ENCODE measurements at regions not wholly inside any gene's neighbourhood (a gene's known extent, or its start where the extent isn't known, plus 50 kb on each side); places are given as distances from the start of the nearest gene placed in this dataset.

DNA sequence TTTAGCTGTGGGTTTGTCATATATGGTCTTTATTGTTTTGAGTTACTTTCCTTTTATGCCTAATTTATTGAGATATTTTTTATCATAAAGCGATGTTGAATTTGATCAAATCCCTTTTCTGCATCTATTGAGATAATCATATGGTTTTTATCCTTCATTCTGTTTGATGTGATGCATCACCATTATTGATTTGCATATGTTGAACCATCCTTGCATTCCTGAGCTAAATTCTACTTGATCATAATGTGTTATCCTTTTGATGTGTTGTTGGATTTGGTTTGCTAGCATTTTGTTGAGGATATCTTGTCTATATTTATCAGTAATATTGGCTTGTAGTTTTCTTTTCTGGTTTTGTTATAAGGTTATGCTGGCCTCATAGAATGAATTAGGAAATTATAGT, 308.5 kb downstream of the ADCYAP1 start:
- Mint-ChIP-seq H3K4me3 (no peak overlapping the region), H3K36me3 (no peaks in the 10 kb centered on the region), H3K27me3 (no peaks in the 10 kb centered on the region), H3K27ac (peak overlapping the region in 1 of 3 donors; percentile 50), H3K4me1 (no peaks in the 10 kb centered on the region), H3K9me3 (peaks cover 5 to 17% (median 12%) of the 10 kb centered on the region in 3 donors)

DNA sequence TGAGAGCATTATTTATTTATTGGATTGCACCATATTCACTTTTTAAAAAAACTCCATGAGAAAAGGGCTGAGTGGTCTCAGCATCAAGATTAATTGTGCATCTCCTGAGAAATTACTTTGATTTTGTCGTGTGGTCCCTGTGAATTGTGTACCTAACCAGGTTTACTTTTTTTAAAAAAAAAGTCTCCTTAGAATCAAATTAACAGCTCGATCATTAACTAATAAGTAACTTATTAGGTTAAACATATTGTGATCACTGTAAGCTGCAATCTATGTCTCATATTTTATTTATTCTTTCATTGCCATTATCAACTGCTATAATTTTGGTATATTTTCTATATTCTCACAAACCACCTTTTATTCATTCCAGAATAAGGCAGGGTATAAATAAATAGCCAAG, 318.2 kb downstream of the ADCYAP1 start:
- H3K27ac Mint-ChIP-seq = no peak overlapping the region
- no peaks in the 10 kb centered on the region for H3K27me3 Mint-ChIP-seq
- H3K4me3 Mint-ChIP-seq = no peak overlapping the region
- no peaks in the 10 kb centered on the region for H3K4me1 Mint-ChIP-seq
- no peaks in the 10 kb centered on the region for H3K36me3 Mint-ChIP-seq
- peaks cover 0 to 16% (median 2%) of the 10 kb centered on the region in 3 donors for H3K9me3 Mint-ChIP-seq

DNA sequence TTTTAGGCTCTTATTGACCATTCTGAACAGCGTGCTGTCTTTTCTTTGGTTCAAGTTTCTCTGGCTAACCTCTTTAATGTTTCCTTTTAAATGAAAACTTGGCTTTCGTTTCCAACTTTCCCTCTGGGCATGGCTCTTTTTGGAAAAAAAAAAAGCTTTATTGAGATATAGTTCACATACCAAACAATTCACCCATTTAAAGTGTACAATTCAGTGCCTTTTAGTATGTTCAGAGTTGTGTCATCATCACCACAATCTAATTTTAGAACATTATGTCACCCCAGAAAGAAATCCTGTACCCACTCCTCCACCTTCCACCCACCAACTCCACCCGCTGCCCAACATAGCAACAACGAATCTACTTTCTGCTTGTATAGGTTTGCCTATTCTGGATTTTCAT, 322.4 kb downstream of the ADCYAP1 start:
- H3K36me3 Mint-ChIP-seq = no peaks in the 10 kb centered on the region
- peaks cover 4 to 17% (median 9%) of the 10 kb centered on the region in 3 donors for H3K9me3 Mint-ChIP-seq
- H3K4me3 Mint-ChIP-seq = no peak overlapping the region
- H3K27me3 Mint-ChIP-seq = no peaks in the 10 kb centered on the region
- H3K4me1 Mint-ChIP-seq = no peaks in the 10 kb centered on the region
- H3K27ac Mint-ChIP-seq = no peak overlapping the region

DNA sequence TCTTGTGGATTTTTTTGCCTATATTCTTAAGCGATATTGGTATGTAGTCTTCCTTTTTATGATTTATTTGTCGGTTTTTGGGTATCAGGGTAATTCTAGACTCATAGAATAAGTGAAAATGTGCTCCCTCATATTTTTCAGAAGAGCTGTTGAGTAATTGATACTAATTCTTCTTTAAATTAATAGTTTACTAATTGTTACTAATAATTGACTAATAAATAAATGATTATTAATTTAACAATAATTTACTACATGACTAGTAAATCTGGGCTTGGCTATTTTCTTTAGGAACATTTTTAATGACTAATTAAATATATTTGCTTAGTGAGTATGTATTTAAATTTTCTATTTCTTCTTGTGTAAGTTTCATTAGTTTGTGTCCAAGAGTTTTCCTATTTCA, 325.0 kb downstream of the ADCYAP1 start:
- Mint-ChIP-seq H3K9me3 (peaks cover 6 to 23% (median 22%) of the 10 kb centered on the region in 3 donors), H3K4me1 (peaks cover 0 to 2% (median 0%) of the 10 kb centered on the region in 3 donors)

DNA sequence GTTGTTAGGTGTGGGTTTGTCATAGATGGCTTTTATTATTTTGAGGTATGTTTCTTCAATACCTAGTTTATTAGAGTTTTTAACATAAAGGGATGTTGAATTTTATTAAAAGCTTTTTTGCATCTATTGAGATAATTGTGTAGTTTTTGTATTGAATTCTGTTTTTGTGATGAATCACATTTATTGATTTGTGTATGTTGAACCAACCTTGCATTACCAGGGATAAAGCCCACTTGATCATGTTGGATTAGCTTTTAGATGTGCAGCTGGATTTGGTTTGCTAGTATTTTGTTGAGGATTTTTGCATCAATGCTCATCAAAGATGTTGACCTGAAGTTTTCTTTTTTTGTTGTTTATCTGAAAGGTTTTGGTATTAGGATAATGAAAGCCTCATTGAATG, 328.2 kb downstream of the ADCYAP1 start:
- H3K9me3 Mint-ChIP-seq = peaks cover 9 to 28% (median 18%) of the 10 kb centered on the region in 3 donors

More for the DNA sequence above, 325.0 kb downstream of the ADCYAP1 start:
- no peaks in the 10 kb centered on the region for H3K27me3 Mint-ChIP-seq
- H3K27ac Mint-ChIP-seq = no peak overlapping the region
- H3K36me3 Mint-ChIP-seq = no peaks in the 10 kb centered on the region
- H3K4me3 Mint-ChIP-seq = no peak overlapping the region

DNA sequence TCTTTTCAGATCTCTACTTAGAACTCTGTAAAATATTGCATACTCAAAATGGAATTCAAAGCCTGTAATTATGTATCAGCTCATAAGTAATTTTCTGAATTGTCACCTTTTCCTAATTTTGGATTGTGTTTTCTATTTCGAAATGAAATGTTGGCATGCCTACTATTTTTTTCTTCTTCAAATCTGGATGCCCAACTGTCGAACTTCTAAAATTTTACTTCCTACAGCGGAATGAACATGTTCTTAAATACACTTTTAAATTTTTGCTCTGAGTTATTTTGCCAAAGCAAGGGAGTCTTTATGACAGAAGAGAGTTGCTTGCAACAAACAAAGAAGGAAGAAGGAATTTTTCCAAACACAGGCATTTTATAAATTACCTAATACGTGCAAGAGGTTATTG, 336.0 kb downstream of the ADCYAP1 start:
- no peak overlapping the region for H3K27ac Mint-ChIP-seq
- H3K4me1 Mint-ChIP-seq = no peaks in the 10 kb centered on the region
- no peak overlapping the region for H3K4me3 Mint-ChIP-seq

More for the DNA sequence above, 328.2 kb downstream of the ADCYAP1 start:
- no peak overlapping the region for H3K4me3 Mint-ChIP-seq
- no peak overlapping the region for H3K27ac Mint-ChIP-seq
- no peaks in the 10 kb centered on the region for H3K27me3 Mint-ChIP-seq
- peaks cover 0 to 2% (median 0%) of the 10 kb centered on the region in 3 donors for H3K4me1 Mint-ChIP-seq
- no peaks in the 10 kb centered on the region for H3K36me3 Mint-ChIP-seq

DNA sequence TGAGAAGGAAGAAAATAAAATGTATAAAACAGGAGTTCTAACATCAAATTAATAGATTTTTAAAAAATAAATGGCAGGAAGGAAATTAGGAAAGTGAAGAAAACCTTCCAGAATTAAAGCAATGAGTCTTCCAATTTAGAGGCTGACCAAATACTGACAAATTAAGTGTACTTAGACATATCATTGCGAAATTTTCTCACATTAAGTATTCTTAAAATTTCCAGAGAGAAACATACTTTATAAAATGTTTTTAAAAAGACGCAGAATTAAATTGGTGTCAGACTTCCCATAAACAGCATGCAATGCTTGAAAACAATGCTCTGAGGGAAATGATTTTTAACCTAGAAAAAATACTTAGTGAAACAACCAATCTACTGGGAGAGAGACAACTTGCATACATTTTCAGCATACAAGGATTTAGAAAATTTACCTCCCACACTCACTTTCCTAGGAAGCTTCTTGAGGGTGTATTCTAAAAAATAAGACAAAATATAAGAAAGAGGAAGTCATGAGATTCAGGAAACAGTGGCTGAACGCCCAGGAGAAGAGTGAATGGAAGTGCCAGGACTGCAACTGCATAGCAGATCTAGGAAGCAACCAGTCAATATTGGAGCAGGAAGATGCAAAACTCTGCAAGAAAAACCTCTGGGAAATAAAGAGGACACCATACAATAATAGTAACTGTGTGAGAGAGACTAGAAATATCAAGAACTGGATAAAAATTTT, 339.9 kb downstream of the ADCYAP1 start:
- Mint-ChIP-seq H3K27me3 (no peaks in the 10 kb centered on the region), H3K36me3 (no peaks in the 10 kb centered on the region), H3K27ac (no peak overlapping the region), H3K4me3 (no peak overlapping the region), H3K9me3 (peaks cover 0 to 3% (median 2%) of the 10 kb centered on the region in 3 donors), H3K4me1 (no peaks in the 10 kb centered on the region)

More for the DNA sequence above, 336.0 kb downstream of the ADCYAP1 start:
- peaks cover 0 to 5% (median 3%) of the 10 kb centered on the region in 3 donors for H3K9me3 Mint-ChIP-seq
- H3K36me3 Mint-ChIP-seq = no peaks in the 10 kb centered on the region
- no peaks in the 10 kb centered on the region for H3K27me3 Mint-ChIP-seq

DNA sequence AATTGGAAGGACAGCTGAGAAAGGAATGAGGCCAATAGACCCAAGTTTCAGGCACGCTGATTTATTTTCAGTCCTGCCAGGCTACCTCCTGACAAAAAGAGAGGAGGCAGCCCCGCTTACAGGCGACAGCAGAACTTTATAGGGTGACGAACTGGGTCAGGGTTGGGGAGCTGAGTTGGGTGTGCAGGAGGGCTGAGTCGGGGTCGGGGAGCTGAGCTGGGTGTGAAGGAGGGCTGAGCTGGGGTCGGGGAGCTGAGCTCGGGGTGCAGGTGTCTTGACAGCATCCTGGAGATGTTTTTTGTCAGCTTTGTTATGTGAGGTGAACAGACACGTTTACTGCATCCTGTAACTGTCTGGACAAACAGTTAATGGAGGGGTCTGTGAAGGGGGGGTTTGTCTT, 342.2 kb downstream of the ADCYAP1 start:
- Mint-ChIP-seq H3K4me1 (no peaks in the 10 kb centered on the region), H3K27ac (no peak overlapping the region), H3K9me3 (peaks cover 0 to 8% (median 5%) of the 10 kb centered on the region in 3 donors), H3K27me3 (no peaks in the 10 kb centered on the region), H3K36me3 (no peaks in the 10 kb centered on the region), H3K4me3 (no peak overlapping the region)

DNA sequence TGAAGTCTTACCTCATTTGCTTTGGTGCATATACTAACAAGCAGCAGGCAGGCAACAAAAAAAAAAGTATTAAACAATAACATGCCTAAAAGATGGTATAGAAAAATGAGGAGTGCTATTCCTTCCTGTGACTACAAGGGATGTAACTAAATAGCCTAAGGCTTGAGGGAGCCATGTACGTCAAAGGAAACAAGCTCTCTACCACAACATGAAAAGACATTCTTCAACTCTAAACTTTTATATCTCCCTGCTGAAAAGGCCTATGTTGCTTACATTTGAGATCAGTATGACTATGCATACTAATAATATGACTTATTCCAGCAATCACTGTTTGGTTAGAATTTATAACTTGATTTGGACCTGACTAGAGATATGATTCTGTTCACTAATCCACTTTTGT, 347.9 kb downstream of the ADCYAP1 start:
- no peaks in the 10 kb centered on the region for H3K4me1 Mint-ChIP-seq
- peaks cover 3 to 9% (median 9%) of the 10 kb centered on the region in 3 donors for H3K9me3 Mint-ChIP-seq
- no peaks in the 10 kb centered on the region for H3K36me3 Mint-ChIP-seq
- H3K27ac Mint-ChIP-seq = no peak overlapping the region
- no peak overlapping the region for H3K4me3 Mint-ChIP-seq
- H3K27me3 Mint-ChIP-seq = peaks cover 1% of the 10 kb centered on the region

DNA sequence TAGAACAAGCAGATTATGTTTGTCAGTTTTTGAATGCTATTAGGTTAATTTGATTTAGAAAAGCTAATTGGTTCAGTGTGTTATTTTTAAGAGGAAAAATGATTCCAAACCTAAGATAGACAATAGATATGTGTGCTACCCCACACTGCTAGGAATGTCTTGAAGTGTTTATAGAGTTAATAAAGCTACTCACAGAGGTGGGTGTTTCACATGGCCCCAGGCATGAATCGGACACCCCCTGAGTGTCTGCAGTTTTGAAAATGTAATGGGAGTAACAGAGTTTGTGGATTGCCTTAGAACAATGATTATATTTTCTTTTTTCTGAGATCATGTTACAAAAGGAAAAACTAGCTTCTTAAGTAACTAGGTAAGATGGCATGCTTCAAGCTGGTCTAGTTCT, 348.3 kb downstream of the ADCYAP1 start:
- Mint-ChIP-seq H3K4me1 (no peaks in the 10 kb centered on the region), H3K4me3 (no peak overlapping the region), H3K9me3 (peaks cover 3 to 9% (median 9%) of the 10 kb centered on the region in 3 donors), H3K27ac (no peak overlapping the region), H3K36me3 (no peaks in the 10 kb centered on the region), H3K27me3 (peaks cover 1% of the 10 kb centered on the region)

DNA sequence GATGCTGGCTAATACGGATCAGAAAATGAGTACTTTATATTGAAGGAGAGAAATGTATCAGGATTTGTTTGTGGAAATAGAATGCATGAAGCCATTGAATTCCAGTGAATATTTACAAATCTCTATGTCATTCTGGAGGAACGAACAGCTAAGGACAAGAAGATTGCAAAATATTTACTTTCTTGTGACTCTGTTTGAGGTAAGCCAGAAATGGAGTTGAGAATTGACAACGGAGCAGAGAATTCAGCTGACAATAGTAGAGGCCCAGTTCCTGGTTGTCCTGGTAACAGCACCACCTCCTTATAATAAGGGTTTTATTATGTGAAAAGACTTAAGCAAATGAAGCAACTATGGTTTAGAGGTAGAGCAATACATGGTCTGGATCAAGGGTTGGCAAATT, 349.2 kb downstream of the ADCYAP1 start:
- Mint-ChIP-seq H3K4me3 (no peak overlapping the region), H3K27me3 (peaks cover 1% of the 10 kb centered on the region), H3K9me3 (peaks cover 3 to 13% (median 9%) of the 10 kb centered on the region in 3 donors), H3K27ac (no peak overlapping the region), H3K4me1 (no peaks in the 10 kb centered on the region), H3K36me3 (no peaks in the 10 kb centered on the region)

DNA sequence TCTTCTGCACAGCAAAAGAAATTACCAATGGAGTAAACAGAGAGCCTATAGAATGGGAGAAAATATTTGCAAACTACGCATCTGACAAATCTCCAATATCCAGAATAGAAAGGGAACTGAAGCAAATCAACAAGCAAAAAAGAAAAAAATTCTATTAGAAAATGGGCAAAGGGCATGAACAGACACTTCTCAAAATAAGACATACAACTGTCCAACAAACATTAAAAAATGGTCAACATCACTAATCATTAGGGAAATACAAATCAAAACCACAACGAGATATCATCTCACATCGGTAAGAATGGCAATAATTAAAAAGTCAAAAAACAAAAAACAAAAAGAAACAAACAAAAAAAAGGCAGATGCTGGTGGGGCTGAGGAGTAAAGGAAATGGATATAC, 356.4 kb downstream of the ADCYAP1 start:
- Mint-ChIP-seq H3K4me1 (peaks cover 0 to 1% (median 0%) of the 10 kb centered on the region in 3 donors), H3K27me3 (peaks cover 1% of the 10 kb centered on the region), H3K36me3 (no peaks in the 10 kb centered on the region), H3K4me3 (no peak overlapping the region), H3K27ac (no peak overlapping the region), H3K9me3 (peaks cover 2 to 25% (median 4%) of the 10 kb centered on the region in 3 donors)

DNA sequence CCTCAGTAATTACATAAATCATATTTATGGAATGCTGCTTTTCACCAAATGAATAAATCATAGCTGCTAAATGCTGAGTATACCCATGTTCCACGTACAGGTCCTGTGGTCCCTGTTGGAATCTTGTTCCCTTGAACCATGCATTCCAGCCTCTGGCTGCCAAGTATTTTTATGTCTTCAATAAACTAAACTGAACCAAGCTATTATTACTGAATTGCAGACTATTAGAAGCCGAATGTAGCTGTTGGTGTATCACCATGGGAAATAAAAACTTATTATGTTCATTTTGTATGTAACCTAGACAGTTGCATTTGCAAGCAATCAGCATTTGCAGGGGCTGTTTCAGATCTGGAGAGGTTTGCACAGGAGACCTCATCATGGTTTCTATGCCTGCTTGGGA, 362.4 kb downstream of the ADCYAP1 start:
- Mint-ChIP-seq H3K4me1 (no peaks in the 10 kb centered on the region), H3K4me3 (no peak overlapping the region), H3K27ac (no peak overlapping the region), H3K9me3 (peaks cover 0 to 11% (median 2%) of the 10 kb centered on the region in 3 donors), H3K27me3 (no peaks in the 10 kb centered on the region), H3K36me3 (no peaks in the 10 kb centered on the region)

DNA sequence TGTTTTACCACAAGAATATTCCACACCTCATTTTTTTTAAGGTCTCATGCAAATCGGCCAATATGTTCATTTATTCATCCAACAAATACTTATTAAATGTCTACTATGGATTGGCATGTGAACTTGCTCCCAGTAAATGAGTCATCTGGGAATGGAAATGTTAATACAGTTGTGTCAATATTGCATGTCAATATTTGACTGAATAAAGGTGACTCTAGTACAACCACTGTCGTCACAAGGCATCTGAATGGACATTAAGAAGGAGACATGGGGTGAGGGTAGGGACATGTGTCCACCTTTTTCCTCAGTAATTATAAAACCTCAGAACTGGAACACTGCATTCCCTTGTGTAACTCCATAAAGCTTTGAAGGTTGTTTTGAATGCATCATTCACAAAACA, 365.4 kb downstream of the ADCYAP1 start:
- Mint-ChIP-seq H3K4me3 (no peak overlapping the region), H3K27ac (no peak overlapping the region), H3K27me3 (no peaks in the 10 kb centered on the region), H3K4me1 (no peaks in the 10 kb centered on the region), H3K36me3 (no peaks in the 10 kb centered on the region), H3K9me3 (peaks cover 2 to 10% (median 4%) of the 10 kb centered on the region in 3 donors)

DNA sequence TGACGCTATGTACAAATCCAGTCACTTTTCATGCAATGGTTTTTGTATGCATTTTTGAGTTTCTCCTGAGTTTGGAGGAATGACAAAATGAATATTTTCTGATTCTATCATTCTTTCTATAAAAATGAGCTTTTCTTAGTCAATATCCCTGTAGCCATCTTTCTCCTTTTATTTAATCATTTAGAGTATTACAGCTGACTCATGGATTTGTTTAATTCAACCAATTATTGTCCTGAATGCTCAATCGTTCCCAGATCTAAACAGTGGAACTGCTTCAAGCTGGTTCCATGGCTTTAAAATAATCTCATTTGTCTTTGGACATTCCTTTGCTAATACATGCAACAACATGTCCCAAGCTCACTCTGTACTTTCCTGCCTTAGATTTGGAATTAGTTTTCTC, 368.8 kb downstream of the ADCYAP1 start:
- no peaks in the 10 kb centered on the region for H3K36me3 Mint-ChIP-seq
- H3K9me3 Mint-ChIP-seq = peaks cover 3 to 20% (median 4%) of the 10 kb centered on the region in 3 donors
- H3K27ac Mint-ChIP-seq = no peak overlapping the region
- H3K27me3 Mint-ChIP-seq = no peaks in the 10 kb centered on the region
- no peaks in the 10 kb centered on the region for H3K4me1 Mint-ChIP-seq
- H3K4me3 Mint-ChIP-seq = no peak overlapping the region

DNA sequence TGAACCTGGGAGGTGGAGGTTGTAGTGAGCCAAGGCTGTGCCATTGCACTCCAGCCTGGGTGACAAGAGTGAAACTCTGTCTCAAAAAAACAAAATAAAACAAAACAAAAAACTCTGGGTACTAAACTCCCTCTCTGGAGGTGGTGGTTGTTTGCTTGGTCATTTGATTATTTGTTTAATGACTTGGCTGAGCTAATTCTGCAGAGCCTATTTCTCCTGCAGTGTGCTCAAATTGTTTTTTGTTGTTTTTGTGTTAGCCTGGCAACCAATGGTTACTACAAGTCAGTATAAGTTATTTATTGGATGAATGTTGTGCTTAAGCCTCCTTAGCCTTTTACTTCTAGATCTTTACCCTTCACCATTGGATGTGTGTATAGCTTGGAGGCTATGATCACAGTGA, 387.5 kb downstream of the ADCYAP1 start:
- no peaks in the 10 kb centered on the region for H3K27me3 Mint-ChIP-seq
- no peaks in the 10 kb centered on the region for H3K36me3 Mint-ChIP-seq
- H3K9me3 Mint-ChIP-seq = peaks cover 4 to 6% (median 5%) of the 10 kb centered on the region in 3 donors
- no peak overlapping the region for H3K27ac Mint-ChIP-seq
- H3K4me3 Mint-ChIP-seq = no peak overlapping the region
- H3K4me1 Mint-ChIP-seq = no peaks in the 10 kb centered on the region
